NOMO-1 (cell line): ENCODE measurements at regions not wholly inside any gene's neighbourhood (a gene's known extent, or its start where the extent isn't known, plus 50 kb on each side); places are given as distances from the start of the nearest gene placed in this dataset.

Experiments used
- DNase-seq, 2 experiments: peaks; one replicate each; lab custom pipeline; 2025; ENCODE audit not compliant: unreplicated experiment in 2 of 2; lab: John Stamatoyannopoulos, UW

DNA sequence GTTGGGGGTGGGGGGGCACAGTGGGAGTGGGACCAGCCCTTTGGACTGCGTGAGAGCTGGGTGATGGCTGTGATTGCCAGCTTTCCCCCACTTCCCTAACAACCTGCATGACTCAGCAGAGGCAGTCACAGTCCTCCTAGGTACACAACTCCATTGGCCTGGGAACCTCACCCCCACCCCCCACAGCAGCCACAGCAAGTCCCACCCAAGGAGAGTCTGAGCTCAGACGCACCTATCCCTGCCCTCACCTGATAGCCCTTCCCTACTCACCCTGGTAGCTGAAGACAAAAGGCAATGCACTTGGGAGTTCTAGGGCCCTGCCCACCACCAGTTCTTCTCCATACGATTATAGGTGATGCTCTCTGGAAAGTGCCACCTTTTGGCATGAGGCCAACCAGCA lies 188.9 kb downstream of the ZNF648 start:
- DNase-seq: no peak

DNA sequence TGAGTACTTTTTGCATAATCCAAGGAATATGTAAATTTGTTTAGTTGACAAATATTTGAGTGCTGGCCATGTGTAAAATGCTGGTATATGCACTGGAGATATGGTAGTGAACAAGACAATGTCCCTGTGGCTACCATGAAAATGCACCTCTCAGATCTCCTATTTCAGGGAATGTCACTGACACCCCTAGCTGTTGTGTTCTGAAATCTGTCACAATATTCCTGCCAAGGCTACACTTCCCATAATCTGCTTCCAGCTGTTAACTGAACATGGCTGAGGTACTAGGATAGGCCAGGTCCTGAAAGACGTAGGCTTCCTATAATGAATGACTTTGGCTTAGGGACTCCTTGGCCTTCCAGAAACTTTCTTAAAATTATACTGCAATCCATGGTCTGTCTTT lies 197.8 kb downstream of the ZNF648 start:
- no peak for DNase-seq

DNA sequence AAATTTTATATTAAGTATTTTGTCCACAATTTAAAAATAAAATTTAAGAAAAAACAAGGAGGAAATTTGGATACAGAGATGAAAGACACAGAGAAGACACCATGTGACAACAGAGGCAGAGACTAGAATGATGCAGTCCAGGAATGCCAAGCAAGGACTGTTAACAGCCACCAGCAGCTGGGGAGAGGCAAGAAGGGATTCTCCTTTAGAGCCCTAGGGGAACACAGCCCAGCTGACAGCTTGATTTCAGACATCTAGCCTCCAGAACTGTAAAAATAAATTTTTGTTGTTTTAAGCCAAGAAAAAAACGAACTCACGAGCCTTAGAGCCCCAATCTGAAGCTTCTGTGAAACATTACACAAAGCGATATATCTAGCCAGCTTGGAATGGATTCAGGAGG lies 198.5 kb downstream of the ZNF648 start:
- no peak for DNase-seq

DNA sequence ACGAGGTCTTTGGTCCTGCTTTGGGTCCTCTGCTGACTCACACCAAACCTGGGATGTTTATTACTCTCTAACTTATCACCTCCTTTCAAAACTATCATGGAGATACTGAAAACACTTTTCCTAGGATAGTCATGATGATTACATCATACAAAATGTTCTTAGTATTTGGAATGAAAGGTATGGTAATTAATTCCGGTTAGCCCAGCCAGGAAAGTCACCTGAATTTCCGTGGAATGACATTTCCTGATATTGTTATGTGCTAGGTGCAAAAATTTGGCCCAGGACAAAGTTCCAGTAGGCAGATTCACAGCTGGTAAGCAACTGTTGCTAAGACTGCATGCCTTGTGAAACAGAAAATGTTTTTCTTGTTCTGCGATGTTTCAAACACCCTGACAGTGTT lies 203.4 kb downstream of the ZNF648 start:
- DNase-seq: no peak
